ENCODE measurements at regions not wholly inside any gene's neighbourhood (a gene's known extent, or its start where the extent isn't known, plus 50 kb on each side); places are given as distances from the start of the nearest gene placed in this dataset.

DNA sequence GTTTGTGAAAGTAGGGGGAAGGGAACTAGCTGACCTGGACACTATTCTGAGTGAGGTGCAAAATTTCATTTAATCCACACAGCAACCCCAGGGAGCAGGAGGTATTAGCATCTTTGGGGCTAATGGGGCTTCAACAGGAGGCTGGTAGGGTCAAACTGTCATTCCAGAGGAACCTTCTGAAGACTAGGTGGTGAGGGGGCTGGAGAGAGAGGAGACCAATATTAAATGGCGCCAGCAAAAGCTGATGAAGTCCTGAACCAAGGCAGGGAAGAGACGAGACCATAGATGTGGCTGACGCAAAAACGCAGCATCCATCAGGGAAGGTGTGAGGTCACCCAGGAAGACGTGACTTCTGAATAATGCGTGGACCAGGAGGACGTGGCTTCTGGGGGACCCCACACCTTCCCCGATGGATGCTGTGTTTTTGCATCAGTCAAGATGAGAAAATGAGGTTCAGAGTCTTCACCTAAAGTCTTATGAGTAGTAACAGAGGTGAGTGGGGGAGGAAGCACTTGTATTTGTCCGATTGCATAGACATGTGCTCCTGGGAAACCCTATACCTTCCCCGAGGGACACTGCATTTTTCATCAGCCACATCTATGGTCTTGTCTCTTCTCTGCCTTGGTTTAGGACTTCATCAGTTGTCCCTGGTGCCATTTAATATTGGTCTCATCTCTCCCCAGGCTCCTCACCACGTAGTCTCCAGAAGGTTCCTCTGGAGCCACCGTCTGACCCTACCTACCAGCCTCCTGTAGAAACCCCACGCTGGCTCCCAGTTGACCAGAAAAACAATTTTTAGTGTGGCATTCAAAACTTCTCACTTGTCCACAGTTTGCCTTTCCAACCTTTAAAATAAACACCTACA, 188.6 kb downstream of the MYCN start:
- no peak for TF ChIP-seq CTCF (IDR thresholded peaks at IDR 0.05; ENCODE audit: insufficient read depth, low read length, poor library complexity, severe bottlenecking)
- no peak for TF ChIP-seq EZH2phosphoT487 (conservative IDR thresholded peaks at IDR 0.05; ENCODE audit: low read length)
